H54 (cell line): ENCODE measurements at regions not wholly inside any gene's neighbourhood (a gene's known extent, or its start where the extent isn't known, plus 50 kb on each side); places are given as distances from the start of the nearest gene placed in this dataset.

Experiments used
- DNase-seq: peaks from one replicate; pipeline ENCODE4 v3.0.0; 2011; ENCODE audit warnings: low spot score, mixed read lengths; ENCODE audit not compliant: insufficient read length
- FAIRE-seq: peaks from 3 replicates; lab custom pipeline; 2011; peaks lifted over from hg19 to GRCh38; lab: Jason Lieb, UNC
- POLR2A ChIP-seq: IDR thresholded peaks from 2 replicates; pipeline ENCODE4 v1.6.1; 2011; ENCODE audit warnings: low read depth, mild to moderate bottlenecking, low read length

DNA sequence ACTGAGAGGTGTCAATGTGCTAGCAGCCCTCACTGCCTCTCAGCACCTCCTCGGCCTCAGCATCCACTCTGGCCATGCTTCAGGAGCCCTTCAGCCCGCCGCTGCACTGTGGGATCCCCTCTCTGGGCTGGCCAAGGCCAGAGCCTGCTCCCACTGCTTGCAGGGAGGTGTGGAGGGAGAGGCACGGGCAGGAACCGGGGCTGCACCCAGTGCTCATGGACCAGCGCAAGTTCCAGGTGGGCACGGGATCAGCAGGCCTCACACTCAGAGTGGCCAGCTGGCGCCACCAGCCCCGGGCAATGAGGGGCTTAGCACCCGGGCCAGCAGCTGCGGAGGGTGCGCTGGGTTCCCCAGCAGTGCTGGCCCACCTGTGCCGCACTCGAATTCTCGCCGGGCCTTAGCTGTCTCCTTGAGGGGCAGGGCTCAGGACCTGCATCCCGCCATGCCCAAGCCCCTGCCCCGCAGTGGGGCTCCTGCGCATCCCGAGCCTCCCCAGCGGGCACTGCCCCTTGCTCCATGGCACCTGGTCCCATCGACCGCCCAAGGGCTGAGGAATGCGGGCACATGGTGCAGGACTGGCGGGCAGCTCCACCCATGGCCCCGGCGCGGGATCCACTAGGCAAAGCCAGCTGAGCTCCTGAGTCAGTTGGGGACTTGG lies 80.4 kb upstream of the MANEA start:
- TF ChIP-seq POLR2A = no peak
- FAIRE-seq (no peak), DNase-seq (no peak)

DNA sequence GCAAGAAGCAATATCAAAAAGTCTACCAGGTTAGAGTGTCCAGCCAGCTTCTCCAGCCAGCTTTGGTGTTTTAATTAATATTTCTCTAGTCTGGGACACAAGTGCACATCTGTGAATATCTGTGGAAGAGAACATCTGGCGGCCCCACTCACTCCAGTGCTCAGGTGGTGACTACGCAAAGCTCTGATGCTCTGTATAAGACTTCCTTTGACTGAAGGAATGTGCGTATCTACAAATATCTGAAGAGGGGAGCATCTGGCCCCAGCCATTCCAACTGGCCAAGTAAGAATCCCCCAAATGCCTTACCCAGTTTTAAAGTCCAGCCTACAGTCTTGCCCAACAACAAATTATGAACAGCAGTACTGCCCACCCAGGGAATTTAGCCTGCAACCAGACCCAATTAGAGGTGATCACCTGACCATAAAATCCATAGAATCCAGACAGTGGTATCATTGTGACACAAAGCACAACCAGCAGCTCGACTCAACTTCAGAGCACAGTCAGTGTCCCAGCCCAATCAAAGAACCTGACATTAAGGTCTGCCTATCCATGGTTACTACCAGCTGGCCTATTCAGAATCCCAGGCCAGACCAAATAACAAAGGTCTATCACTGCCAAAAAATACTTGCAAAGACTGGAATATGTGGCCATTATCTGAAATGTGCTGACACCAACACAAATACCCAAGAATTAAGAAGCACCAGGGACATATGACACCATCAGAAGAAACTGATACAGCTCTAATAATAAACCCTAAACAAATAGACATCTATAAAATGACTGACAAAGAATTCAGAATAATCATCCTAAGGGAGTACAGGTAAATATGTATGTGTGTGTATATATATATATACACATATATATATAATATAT lies 76.1 kb upstream of the MANEA start:
- DNase-seq (no peak), FAIRE-seq (no peak)
- no peak for TF ChIP-seq POLR2A

DNA sequence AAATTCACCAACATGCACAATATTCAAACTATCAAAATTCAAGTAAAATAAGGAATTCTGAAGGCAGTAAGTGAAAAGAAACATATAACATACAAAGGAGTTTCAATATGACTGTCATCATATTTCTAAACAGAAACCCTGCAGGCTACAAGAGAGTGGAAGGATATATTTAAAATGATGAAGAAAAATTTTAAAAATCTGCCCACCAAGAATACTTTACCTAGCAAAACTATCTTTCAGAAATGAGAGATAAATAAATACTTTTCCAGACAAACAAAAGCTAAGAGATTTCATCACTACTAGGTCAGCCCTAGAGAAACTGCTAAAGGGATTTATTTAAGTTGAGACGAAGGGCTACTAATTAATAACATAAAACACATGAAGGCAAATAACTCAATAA lies 73.8 kb upstream of the MANEA start:
- DNase-seq (no peak), FAIRE-seq (no peak)
- no peak for TF ChIP-seq POLR2A

DNA sequence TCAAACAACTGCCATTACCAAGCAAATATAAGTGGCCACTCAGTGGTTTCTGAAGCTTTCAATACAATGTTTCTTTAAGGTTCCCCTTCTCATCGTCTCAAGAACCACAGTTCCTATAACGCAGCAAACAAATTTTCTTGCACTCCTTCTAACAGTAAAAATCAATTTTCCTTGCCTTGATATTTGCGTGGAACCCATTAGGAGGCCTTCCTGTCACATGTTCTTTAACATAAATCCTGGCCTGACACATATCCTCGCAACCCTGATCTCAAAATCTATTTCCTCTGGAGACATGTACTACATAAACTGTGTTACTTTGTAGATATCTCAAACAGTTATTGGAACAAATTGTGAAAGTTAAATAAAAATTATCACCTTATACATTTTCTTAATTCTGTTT lies 65.9 kb upstream of the MANEA start:
- no peak for TF ChIP-seq POLR2A
- no peak for DNase-seq
- no peak for FAIRE-seq

DNA sequence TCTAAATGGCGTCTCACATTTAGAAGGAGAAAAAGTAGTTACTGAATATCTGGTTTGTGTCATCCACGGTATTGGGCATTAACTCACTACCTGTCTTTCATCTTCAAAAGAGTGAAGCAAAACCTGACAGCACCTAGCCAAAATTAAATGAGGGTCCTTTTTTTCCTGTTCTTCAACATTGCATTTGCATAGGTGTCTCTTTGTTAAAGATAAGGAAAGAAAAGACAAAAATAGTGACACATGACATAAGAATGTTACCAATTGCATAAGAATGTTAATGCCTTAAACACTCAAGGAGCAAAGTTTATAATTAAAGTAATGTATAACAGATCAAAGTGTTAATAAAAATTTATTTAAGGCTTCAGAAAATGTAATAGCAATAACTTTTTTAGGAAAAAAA lies 61.4 kb upstream of the MANEA start:
- DNase-seq (no peak), FAIRE-seq (no peak)

DNA sequence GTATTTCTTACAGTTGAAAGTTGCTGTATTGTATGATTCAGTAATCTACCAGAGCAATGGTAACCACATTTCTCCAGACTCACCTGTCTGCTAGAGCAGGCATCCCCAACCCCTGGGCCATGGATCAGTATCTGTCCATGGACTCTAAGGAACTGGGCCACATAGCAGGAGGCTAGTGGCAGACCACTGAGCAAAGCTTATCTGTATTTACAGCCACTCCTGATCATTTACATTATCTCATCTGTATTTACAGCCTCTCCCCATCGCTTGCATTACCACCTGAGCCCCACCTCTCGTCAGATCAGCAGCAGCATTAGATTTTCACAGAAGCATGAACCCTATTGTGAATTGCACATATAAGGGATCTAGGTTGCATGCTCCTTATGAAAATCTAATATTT lies 60.3 kb upstream of the MANEA start:
- FAIRE-seq (no peak), DNase-seq (no peak)
- no peak for TF ChIP-seq POLR2A

More for the DNA sequence above, 61.4 kb upstream of the MANEA start:
- no peak for TF ChIP-seq POLR2A

DNA sequence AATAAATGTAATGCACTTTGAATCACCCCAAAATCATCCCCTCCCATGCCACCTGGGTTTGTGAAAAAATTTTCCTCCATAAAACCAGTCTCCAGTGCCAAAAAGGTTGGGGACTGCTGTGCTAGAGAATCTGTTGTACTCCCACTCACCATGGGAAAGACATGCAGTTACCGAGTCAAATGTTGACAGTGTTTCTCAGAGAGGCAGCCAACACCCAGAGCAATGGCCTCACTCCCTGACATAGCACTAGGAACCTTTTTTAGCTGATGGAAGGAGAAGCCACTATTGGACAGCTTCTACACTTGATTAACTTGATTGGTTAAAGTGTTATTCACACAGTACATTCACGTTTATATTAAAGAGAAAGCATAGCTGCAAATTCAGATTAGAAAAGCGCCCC lies 59.8 kb upstream of the MANEA start:
- FAIRE-seq (no peak), DNase-seq (no peak)
- no peak for TF ChIP-seq POLR2A

DNA sequence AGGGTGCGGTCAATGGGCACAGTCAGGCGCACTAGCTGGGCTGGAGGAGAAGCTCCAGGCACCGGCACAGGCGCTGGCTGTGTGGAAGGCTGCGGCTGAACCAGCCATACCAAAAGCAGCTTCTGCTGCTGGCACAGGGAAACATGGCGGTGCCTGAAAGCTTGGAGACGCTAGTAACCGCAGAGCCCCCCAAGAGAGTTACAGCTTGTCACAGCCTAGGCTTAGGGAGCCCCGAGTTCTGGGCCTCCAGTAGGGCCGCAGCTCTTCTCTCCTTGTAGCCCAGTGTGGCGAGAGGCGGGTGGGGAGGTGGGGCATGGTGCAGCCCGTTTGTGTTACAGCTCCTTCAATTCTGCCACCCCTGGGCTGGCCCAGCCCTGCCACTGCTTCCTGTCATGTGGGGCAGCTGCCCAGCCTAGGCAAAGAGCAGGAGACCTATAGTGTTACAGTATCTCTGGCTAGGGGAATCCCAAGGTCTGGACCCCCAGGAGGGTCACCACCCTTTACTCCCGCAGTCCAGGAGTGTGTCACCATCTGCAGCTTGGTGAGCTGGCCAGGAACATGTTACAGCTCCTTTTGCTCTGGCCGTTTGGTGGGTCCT lies 58.6 kb upstream of the MANEA start:
- DNase-seq (peak; percentile 1), FAIRE-seq (no peak)
- TF ChIP-seq POLR2A = no peak

DNA sequence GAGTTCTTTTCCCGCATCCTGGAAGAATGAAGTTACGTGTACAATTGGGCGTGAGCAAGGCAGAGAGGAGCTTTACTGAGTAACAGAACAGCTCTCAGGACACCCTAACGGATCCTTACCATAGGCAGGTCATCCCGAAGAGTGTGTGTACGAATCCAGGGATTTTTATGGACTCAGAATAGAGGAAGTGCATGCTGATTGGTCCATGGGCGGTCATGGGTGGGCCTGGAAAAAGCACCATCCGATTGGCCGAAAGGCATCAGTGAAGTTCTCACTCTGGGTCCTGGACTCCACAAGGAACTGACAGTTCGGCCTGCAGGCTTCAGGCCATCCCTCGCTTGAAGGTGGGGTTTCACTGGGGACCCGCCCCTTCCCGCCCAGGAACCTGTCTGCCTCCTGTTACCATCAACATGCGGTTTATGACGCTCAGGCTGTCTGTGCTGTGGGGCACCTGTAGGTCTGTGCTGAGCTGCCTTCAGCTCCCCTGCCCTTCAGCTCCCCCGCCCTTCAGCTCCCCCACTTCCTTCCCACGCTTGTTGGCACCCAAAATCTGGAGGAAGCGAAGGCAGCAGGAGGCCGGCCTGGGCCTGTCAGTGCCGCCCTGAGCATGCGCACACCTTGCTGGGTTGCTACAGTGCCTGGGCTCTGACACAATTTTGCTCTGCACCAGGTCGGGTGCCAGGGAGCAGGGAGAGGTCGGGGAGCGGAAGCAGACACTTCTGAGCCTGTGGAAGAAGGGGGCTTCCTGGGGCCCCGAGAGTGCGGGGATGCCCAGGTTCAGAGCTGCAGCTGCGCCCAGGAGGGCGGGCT lies 57.9 kb upstream of the MANEA start:
- TF ChIP-seq POLR2A = peak; percentile 37; the same call in 1 of the 2 replicates
- FAIRE-seq (peak; percentile 87), DNase-seq (peak; percentile 3)

DNA sequence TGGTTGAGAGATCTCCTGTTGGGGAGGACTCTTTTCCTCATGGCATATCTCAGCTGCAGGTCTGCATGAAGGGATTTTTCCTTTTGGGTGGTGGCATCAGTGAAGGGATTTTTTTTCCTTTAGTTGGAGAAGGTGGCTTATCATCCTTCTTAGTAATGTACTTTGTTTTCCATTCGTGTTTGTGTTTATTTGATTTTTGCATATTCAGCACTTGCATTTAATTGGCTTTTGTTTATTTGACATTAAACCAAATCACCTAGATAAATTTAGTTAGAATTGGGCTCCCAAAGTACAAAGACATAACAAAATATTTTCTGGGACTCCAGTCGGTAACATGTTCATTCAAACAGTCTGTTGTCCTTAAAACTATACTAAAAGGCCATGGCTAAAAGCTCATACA lies 56.2 kb upstream of the MANEA start:
- FAIRE-seq (no peak), DNase-seq (no peak)
- TF ChIP-seq POLR2A = no peak
